Nephron (organoid): ENCODE measurements at regions not wholly inside any gene's neighbourhood (a gene's known extent, or its start where the extent isn't known, plus 50 kb on each side); places are given as distances from the start of the nearest gene placed in this dataset.

Source experiments
- H3K27ac Mint-ChIP-seq, 3 experiments: 2 replicates each; pipeline ENCODE4 v1.8.0; 2020; ENCODE audit warnings: mixed read lengths in 3 of 3, mild to moderate bottlenecking in 2 of 3, moderate library complexity in 1 of 3
- H3K27me3 Mint-ChIP-seq: 2 replicates; pipeline ENCODE4 v1.8.0; 2021; ENCODE audit warnings: low read depth, mild to moderate bottlenecking, moderate library complexity, mixed read lengths
- H3K36me3 Mint-ChIP-seq: 2 replicates; pipeline ENCODE4 v1.8.0; 2020; ENCODE audit warnings: low read depth, mixed read lengths
- H3K4me1 Mint-ChIP-seq: 2 replicates; pipeline ENCODE4 v1.8.0; 2020; ENCODE audit warnings: mixed read lengths
- H3K4me3 Mint-ChIP-seq, 3 experiments: 2 replicates each; pipeline ENCODE4 v1.8.0; 2020; ENCODE audit warnings: mild to moderate bottlenecking in 3 of 3, mixed read lengths in 3 of 3, moderate library complexity in 2 of 3
- H3K9me3 Mint-ChIP-seq: 2 replicates; pipeline ENCODE4 v1.8.0; 2020; ENCODE audit warnings: mixed read lengths
- TF ChIP-seq, protein P1 (sequence below), 3 experiments: fragments of 200-600 bp; sonication (generic); IDR thresholded peaks; one replicate each; pipeline ENCODE4 v1.5.0; 2021; ENCODE audit warnings: antibody characterized with exemption in 3 of 3; ENCODE audit not compliant: unreplicated experiment in 3 of 3

DNA sequence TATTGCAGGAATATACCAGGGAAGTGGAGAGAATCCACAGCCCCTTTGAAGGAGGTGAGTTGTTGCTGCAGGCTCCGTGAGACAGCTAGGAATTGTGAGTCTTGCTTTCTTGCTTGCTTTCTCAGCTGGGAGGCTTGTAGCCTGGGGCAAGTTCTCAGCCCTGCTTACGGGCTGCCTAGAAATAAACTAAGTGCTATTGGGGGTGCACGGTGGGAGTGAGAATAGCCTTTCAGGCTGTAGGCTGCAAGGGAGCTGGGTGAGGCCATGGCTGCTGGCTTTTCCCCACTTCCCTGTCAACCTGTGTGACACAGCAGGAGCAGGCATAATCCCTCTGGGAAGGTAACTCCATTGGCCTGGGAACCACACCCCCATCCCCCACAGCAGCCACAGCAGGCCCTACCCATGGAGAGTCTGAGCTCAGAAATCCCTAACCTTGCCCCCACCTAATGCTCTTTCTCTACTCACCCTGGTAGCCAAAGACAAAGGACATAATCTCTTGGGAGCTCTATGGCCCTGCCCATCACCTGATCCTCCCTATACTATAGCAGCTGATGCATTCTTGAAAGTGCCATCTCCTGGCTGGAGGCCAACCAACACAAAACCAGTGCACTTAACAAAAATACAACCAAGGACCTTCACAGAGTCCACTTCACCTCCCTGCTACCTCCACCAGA lies 113.0 kb downstream of the MMRN1 start:
- no peaks in the 10 kb centered on the region for H3K36me3 Mint-ChIP-seq
- H3K4me3 Mint-ChIP-seq = no peak overlapping the region
- peak overlapping the region in 1 of 3 experiments; percentile 54 for H3K27ac Mint-ChIP-seq
- peaks cover 18% of the 10 kb centered on the region for H3K9me3 Mint-ChIP-seq
- TF ChIP-seq, protein P1, sequence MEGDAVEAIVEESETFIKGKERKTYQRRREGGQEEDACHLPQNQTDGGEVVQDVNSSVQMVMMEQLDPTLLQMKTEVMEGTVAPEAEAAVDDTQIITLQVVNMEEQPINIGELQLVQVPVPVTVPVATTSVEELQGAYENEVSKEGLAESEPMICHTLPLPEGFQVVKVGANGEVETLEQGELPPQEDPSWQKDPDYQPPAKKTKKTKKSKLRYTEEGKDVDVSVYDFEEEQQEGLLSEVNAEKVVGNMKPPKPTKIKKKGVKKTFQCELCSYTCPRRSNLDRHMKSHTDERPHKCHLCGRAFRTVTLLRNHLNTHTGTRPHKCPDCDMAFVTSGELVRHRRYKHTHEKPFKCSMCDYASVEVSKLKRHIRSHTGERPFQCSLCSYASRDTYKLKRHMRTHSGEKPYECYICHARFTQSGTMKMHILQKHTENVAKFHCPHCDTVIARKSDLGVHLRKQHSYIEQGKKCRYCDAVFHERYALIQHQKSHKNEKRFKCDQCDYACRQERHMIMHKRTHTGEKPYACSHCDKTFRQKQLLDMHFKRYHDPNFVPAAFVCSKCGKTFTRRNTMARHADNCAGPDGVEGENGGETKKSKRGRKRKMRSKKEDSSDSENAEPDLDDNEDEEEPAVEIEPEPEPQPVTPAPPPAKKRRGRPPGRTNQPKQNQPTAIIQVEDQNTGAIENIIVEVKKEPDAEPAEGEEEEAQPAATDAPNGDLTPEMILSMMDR (IDR thresholded peaks at IDR 0.05; ENCODE audit: unreplicated experiment in 3 of 3) = no peak
- peaks cover under 1% of the 10 kb centered on the region for H3K4me1 Mint-ChIP-seq
- no peaks in the 10 kb centered on the region for H3K27me3 Mint-ChIP-seq

GRCh38 chr4:90012918-90013317 lies 114.3 kb upstream of the CCSER1 start:
- peaks cover 25% of the 10 kb centered on the region for H3K9me3 Mint-ChIP-seq
- H3K27me3 Mint-ChIP-seq = no peaks in the 10 kb centered on the region
- no peak overlapping the region for H3K27ac Mint-ChIP-seq
- TF ChIP-seq, protein P1 (IDR thresholded peaks at IDR 0.05; ENCODE audit: unreplicated experiment in 3 of 3) = no peak
- no peaks in the 10 kb centered on the region for H3K36me3 Mint-ChIP-seq
- H3K4me3 Mint-ChIP-seq = no peak overlapping the region
- no peaks in the 10 kb centered on the region for H3K4me1 Mint-ChIP-seq

GRCh38 chr4:90024519-90024918 lies 102.7 kb upstream of the CCSER1 start:
- TF ChIP-seq, protein P1 (IDR thresholded peaks at IDR 0.05; ENCODE audit: unreplicated experiment in 3 of 3) = no peak
- no peaks in the 10 kb centered on the region for H3K36me3 Mint-ChIP-seq
- H3K4me1 Mint-ChIP-seq = no peaks in the 10 kb centered on the region
- no peaks in the 10 kb centered on the region for H3K27me3 Mint-ChIP-seq
- no peak overlapping the region for H3K4me3 Mint-ChIP-seq
- H3K27ac Mint-ChIP-seq = no peak overlapping the region
- no peaks in the 10 kb centered on the region for H3K9me3 Mint-ChIP-seq

DNA sequence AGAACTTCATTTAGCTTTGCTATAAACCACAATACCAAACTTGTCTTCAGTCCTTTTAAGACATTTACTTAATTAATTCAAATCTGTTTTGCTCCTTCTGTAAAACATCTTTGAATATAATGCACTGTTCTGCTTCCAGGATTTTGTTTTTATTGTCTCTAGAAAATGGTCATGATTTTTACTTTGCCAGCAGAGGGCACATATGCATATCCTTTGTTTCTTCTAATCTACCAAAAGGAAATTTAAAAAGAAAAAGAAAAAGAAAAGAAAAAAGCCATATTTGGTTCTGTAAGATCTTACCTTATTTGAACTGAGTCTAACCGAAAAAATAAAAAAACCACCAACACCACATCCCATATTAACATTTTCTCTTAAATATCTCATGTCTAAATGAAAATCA lies 101.9 kb upstream of the CCSER1 start:
- Mint-ChIP-seq H3K9me3 (no peaks in the 10 kb centered on the region), H3K4me3 (no peak overlapping the region), H3K4me1 (no peaks in the 10 kb centered on the region), H3K36me3 (no peaks in the 10 kb centered on the region), H3K27ac (no peak overlapping the region), H3K27me3 (no peaks in the 10 kb centered on the region)
- TF ChIP-seq, protein P1 (IDR thresholded peaks at IDR 0.05; ENCODE audit: unreplicated experiment in 3 of 3) = peak; percentile 31 to 55 (median 40)

DNA sequence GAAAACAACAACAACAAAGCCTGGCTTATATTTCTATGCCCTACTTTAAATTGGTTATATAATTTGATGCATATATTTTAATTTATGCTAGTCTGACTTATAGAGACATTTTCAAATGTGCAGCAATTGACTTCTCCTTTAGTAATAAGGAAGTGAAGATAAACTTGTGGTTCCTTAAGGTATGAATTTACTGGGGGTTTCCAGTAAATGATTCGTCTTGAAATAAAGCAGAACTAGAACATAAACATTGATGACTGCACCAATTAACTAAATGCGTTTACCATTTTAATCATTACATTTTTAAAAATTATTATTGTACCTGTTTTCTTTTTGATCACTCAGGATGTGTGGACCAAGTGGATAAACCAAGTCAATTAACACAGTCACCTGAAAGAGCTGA lies 99.6 kb upstream of the CCSER1 start:
- Mint-ChIP-seq H3K36me3 (no peaks in the 10 kb centered on the region), H3K4me1 (no peaks in the 10 kb centered on the region), H3K27ac (no peak overlapping the region), H3K4me3 (no peak overlapping the region), H3K27me3 (no peaks in the 10 kb centered on the region), H3K9me3 (no peaks in the 10 kb centered on the region)
- TF ChIP-seq, protein P1 (IDR thresholded peaks at IDR 0.05; ENCODE audit: unreplicated experiment in 3 of 3) = no peak

- TF ChIP-seq, protein P1 (IDR thresholded peaks at IDR 0.05; ENCODE audit: unreplicated experiment in 3 of 3) = no peak
- Mint-ChIP-seq H3K4me3 (no peak overlapping the region), H3K27ac (no peak overlapping the region), H3K36me3 (no peaks in the 10 kb centered on the region), H3K4me1 (no peaks in the 10 kb centered on the region), H3K9me3 (no peaks in the 10 kb centered on the region), H3K27me3 (peaks cover 3% of the 10 kb centered on the region)
These were observed 98.7 kb upstream of the CCSER1 start for GRCh38 chr4:90028460-90028859.
